H9 (cell line): ENCODE measurements at regions not wholly inside any gene's neighbourhood (a gene's known extent, or its start where the extent isn't known, plus 50 kb on each side); places are given as distances from the start of the nearest gene placed in this dataset.

ENCODE experiments used
- DNase-seq: peaks from one replicate; pipeline ENCODE4 v3.0.0-alpha.2; 2017
- H2AFZ ChIP-seq: one replicate; pipeline ENCODE4 v1.6.1; 2013; ENCODE audit warnings: mild to moderate bottlenecking, low read length, control low read depth, moderate library complexity
- H2AK5ac ChIP-seq: 2 replicates; pipeline ENCODE4 v1.6.1; 2013; ENCODE audit warnings: low read length, control low read depth, mixed read lengths; ENCODE audit not compliant: insufficient read length
- H2BK120ac ChIP-seq: one replicate; pipeline ENCODE4 v1.6.1; 2013; ENCODE audit warnings: low read depth, mild to moderate bottlenecking, low read length, control low read depth, inconsistent platforms; ENCODE audit not compliant: poor library complexity, severe bottlenecking
- H2BK12ac ChIP-seq: 2 replicates; pipeline ENCODE4 v1.6.1; 2013; ENCODE audit warnings: low read length, control low read depth, mixed read lengths, low read depth; ENCODE audit not compliant: insufficient read length
- H2BK15ac ChIP-seq: 2 replicates; pipeline ENCODE4 v1.6.1; 2013; ENCODE audit warnings: low read depth, low read length, control low read depth
- H2BK20ac ChIP-seq: one replicate; pipeline ENCODE4 v1.6.1; 2013; ENCODE audit warnings: low read depth, mild to moderate bottlenecking, low read length, control low read depth, inconsistent platforms; ENCODE audit not compliant: poor library complexity, severe bottlenecking
- H2BK5ac ChIP-seq: 2 replicates; pipeline ENCODE4 v1.6.1; 2013; ENCODE audit warnings: low read length, control low read depth, mixed read lengths; ENCODE audit not compliant: insufficient read length
- H3K14ac ChIP-seq: 2 replicates; pipeline ENCODE4 v1.6.1; 2013; ENCODE audit warnings: low read length, control low read depth; ENCODE audit not compliant: insufficient read depth
- H3K18ac ChIP-seq: 2 replicates; pipeline ENCODE4 v1.6.1; 2013; ENCODE audit warnings: low read depth, mild to moderate bottlenecking, mixed read lengths, low read length, control low read depth; ENCODE audit not compliant: insufficient read length
- H3K23ac ChIP-seq: 2 replicates; pipeline ENCODE4 v1.6.1; 2013; ENCODE audit warnings: low read length, control low read depth, mixed read lengths, low read depth; ENCODE audit not compliant: insufficient read length
- H3K23me2 ChIP-seq: 2 replicates; pipeline ENCODE4 v1.6.1; 2013; ENCODE audit warnings: low read depth, mild to moderate bottlenecking, mixed read lengths, low read length, control low read depth; ENCODE audit not compliant: insufficient read length, poor library complexity, severe bottlenecking
- H3K27ac ChIP-seq: 2 replicates; pipeline ENCODE4 v1.5.1; 2013; ENCODE audit warnings: low read length, control low read depth, mixed read lengths, low read depth; ENCODE audit not compliant: insufficient read length
- H3K27me3 ChIP-seq: 2 replicates; pipeline ENCODE4 v1.6.1; 2013; ENCODE audit warnings: low read length, control low read depth, inconsistent platforms; ENCODE audit not compliant: insufficient read depth
- H3K4ac ChIP-seq: 2 replicates; pipeline ENCODE4 v1.6.1; 2013; ENCODE audit warnings: low read depth, mild to moderate bottlenecking, control low read depth, inconsistent platforms, low read length, moderate library complexity
- H3K4me1 ChIP-seq: 2 replicates; pipeline ENCODE4 v1.6.1; 2013; ENCODE audit warnings: low read length, control low read depth, inconsistent platforms; ENCODE audit not compliant: insufficient read depth
- H3K4me2 ChIP-seq: 2 replicates; pipeline ENCODE4 v1.6.1; 2013; ENCODE audit warnings: low read length, control low read depth, mixed read lengths; ENCODE audit not compliant: insufficient read length, insufficient read depth
- H3K56ac ChIP-seq: 2 replicates; pipeline ENCODE4 v1.6.1; 2013; ENCODE audit warnings: low read depth, mild to moderate bottlenecking, mixed read lengths, low read length, control low read depth; ENCODE audit not compliant: insufficient read length
- H3K79me1 ChIP-seq: 2 replicates; pipeline ENCODE4 v1.6.1; 2013; ENCODE audit warnings: low read depth, mild to moderate bottlenecking, moderate library complexity, low read length, control low read depth, inconsistent platforms; ENCODE audit not compliant: insufficient read depth, poor library complexity, severe bottlenecking
- H3K79me2 ChIP-seq: 2 replicates; pipeline ENCODE4 v1.6.1; 2013; ENCODE audit warnings: low read length, control low read depth, inconsistent platforms; ENCODE audit not compliant: insufficient read depth
- H3K9ac ChIP-seq: 2 replicates; pipeline ENCODE4 v1.6.1; 2013; ENCODE audit warnings: low read length, control low read depth, mixed read lengths; ENCODE audit not compliant: insufficient read length; ENCODE audit errors: extremely low read depth
- H3K9me3 ChIP-seq: one replicate; pipeline ENCODE4 v1.6.1; 2013; ENCODE audit warnings: low read depth, low read length, inconsistent platforms; ENCODE audit not compliant: control insufficient read depth
- H3T11ph ChIP-seq: one replicate; pipeline ENCODE4 v1.6.1; 2013; ENCODE audit warnings: mild to moderate bottlenecking, low read length, control low read depth, inconsistent platforms
- H4K20me1 ChIP-seq: one replicate; pipeline ENCODE4 v1.6.1; 2013; ENCODE audit not compliant: control insufficient read depth, insufficient read length, insufficient read depth
- H4K5ac ChIP-seq: 2 replicates; pipeline ENCODE4 v1.6.1; 2013; ENCODE audit warnings: low read depth, mild to moderate bottlenecking, mixed read lengths, low read length, control low read depth; ENCODE audit not compliant: insufficient read length
- H4K8ac ChIP-seq: replicated peaks from 2 replicates; pipeline ENCODE4 v1.6.1; 2013; ENCODE audit warnings: low read length, control low read depth, mixed read lengths, low read depth; ENCODE audit not compliant: insufficient read length
- H4K91ac ChIP-seq: 2 replicates; pipeline ENCODE4 v1.6.1; 2013; ENCODE audit warnings: low read depth, mild to moderate bottlenecking, moderate library complexity, mixed read lengths, low read length, control low read depth; ENCODE audit not compliant: insufficient read length
- H3K27ac Mint-ChIP-seq, 3 experiments: 2 replicates in 2 of 3; 3 replicates in 1 of 3; pipeline ENCODE4 v1.8.0; 2020 to 2021; ENCODE audit warnings: mixed read lengths in 3 of 3, mild to moderate bottlenecking in 1 of 3, moderate library complexity in 1 of 3
- H3K27me3 Mint-ChIP-seq: 2 replicates; pipeline ENCODE4 v1.8.0; 2021; ENCODE audit warnings: low read depth, mild to moderate bottlenecking, moderate library complexity, mixed read lengths
- H3K36me3 Mint-ChIP-seq, 3 experiments: 2 replicates in 2 of 3; 3 replicates in 1 of 3; pipeline ENCODE4 v1.8.0; 2020 to 2021; ENCODE audit warnings: low read depth in 3 of 3, mixed read lengths in 3 of 3; ENCODE audit not compliant: insufficient read depth in 1 of 3
- H3K4me1 Mint-ChIP-seq, 2 experiments: 2 replicates each; pipeline ENCODE4 v1.8.0; 2020; ENCODE audit warnings: mixed read lengths in 2 of 2
- H3K4me3 Mint-ChIP-seq, 2 experiments: 2 replicates in 1 of 2; 3 replicates in 1 of 2; pipeline ENCODE4 v1.8.0; 2020 to 2021; ENCODE audit warnings: mild to moderate bottlenecking in 2 of 2, mixed read lengths in 2 of 2, moderate library complexity in 1 of 2
- H3K9me3 Mint-ChIP-seq, 2 experiments: 2 replicates in 1 of 2; 3 replicates in 1 of 2; pipeline ENCODE4 v1.8.0; 2020; ENCODE audit warnings: mild to moderate bottlenecking in 2 of 2, mixed read lengths in 2 of 2, moderate library complexity in 1 of 2
- CTCF ChIP-seq: fragments of 200-600 bp; sonication (generic); conservative IDR thresholded peaks from 3 replicates; pipeline ENCODE4 v1.8.0; 2021; ENCODE audit warnings: antibody characterized with exemption, mild to moderate bottlenecking
- WGBS: extraction: QIAGEN DNeasy Blood & Tissue Kit; methylation state at CpG from one replicate; pipeline ENCODE4 v1.1.7; 2013; ENCODE audit warnings: missing lambda C conversion rate, low lambda C conversion rate, mixed read lengths; ENCODE audit not compliant: insufficient read length; ENCODE audit errors: extremely low coverage; 5-methylcytosine and 5-hydroxymethylcytosine counted together

- Histone ChIP-seq H3K27me3 (peaks cover 4% of the 10 kb centered on the region; the same call in 1 of the 2 replicates), H2BK15ac (no peak overlapping the region), H2AFZ (no peak overlapping the region), H3K4ac (no peak overlapping the region), H3K4me1 (no peaks in the 10 kb centered on the region), H3K23ac (no peak overlapping the region), H3K79me1 (no peaks in the 10 kb centered on the region), H3K14ac (no peak overlapping the region), H3K56ac (no peak overlapping the region), H2AK5ac (no peak overlapping the region), H3K9ac (no peak overlapping the region), H2BK20ac (no peak overlapping the region), H3K9me3 (peaks cover 10% of the 10 kb centered on the region), H2BK120ac (no peak overlapping the region), H2BK12ac (no peak overlapping the region), H4K91ac (no peak overlapping the region), H3K79me2 (no peaks in the 10 kb centered on the region), H3K4me2 (no peak overlapping the region), H4K5ac (no peak overlapping the region), H4K20me1 (no peaks in the 10 kb centered on the region), H2BK5ac (no peak overlapping the region), H3K23me2 (no peaks in the 10 kb centered on the region), H3K27ac (no peak overlapping the region), H3T11ph (no peak overlapping the region), H4K8ac (no peak overlapping the region), H3K18ac (no peak overlapping the region)
- peaks cover 7 to 41% (median 21%) of the 10 kb centered on the region in 3 experiments for H3K36me3 Mint-ChIP-seq
- no peak for TF ChIP-seq CTCF
- peaks cover 62% of the 10 kb centered on the region for H3K27me3 Mint-ChIP-seq
- no peak overlapping the region for H3K27ac Mint-ChIP-seq
- no peak for DNase-seq
- H3K4me1 Mint-ChIP-seq, result no peaks in the 10 kb centered on the region
- H3K4me3 Mint-ChIP-seq, result no peak overlapping the region
- WGBS, result no CpG with 5 or more reads among the region's 5 CpGs
- peaks cover 32 to 40% of the 10 kb centered on the region in 2 experiments for H3K9me3 Mint-ChIP-seq
These were observed 159.1 kb downstream of the ERCC6L2 start for GRCh38 chr9:96034553-96035122.
